ENCODE measurements at regions not wholly inside any gene's neighbourhood (a gene's known extent, or its start where the extent isn't known, plus 50 kb on each side); places are given as distances from the start of the nearest gene placed in this dataset.
A peak's percentile ranks its signal among the peaks of the same experiment; 100 is the strongest.

DNA sequence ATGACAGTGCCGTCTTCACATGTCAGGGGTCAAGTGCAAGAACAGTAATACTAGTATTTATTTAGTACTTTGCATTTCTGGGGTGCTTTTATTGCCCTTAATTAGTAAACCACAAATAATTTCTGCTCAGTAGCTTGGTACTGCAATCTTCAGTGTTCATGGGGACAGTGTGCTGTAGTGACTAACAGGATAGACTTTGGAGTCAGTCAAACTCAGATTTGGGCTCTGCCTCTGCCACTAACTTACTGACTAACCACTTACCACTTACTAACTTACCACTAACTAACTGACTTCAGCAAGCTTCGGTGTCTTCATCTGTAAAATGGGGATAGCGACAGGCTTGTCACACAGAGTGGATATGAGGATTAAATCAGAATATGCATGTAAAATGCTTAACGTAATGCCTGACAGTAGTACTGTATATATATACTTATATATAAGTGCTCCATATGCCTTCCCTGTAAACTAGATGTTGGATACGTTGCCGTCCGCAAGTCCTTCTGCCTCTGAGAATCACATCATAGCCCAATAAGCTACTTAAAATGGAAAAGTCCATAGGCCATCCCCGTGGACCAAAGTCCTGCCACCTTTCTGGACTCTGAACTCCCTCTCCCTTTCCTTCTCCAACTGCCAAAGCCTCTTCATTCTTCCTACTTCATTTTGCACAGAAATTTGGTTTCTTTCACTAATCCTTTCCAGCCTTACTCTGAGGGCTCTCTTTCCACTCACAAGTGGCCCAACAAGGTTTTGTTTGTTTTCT lies 158.1 kb downstream of the ZIC5 start:
- Histone ChIP-seq H3K4me1 (ENCODE audit: insufficient read depth) (no peaks in the 10 kb centered on the region), H3K27me3 (no peaks in the 10 kb centered on the region), H3K9me3 (ENCODE audit: low read depth) (no peaks in the 10 kb centered on the region), H3K36me3 (replicated peaks; ENCODE audit: insufficient read depth, low read depth) (no peaks in the 10 kb centered on the region), H3K9me2 (replicated peaks; ENCODE audit: insufficient read depth) (no peaks in the 10 kb centered on the region), H3K4me2 (no peak overlapping the region), H2AFZ (no peak overlapping the region), H3K4me3 (no peak overlapping the region), H4K20me1 (ENCODE audit: insufficient read depth, poor library complexity, severe bottlenecking) (no peaks in the 10 kb centered on the region), H3K79me2 (no peaks in the 10 kb centered on the region), H3K27ac (no peak overlapping the region)
- no peak for DNase-seq (ENCODE audit: low spot score)
- WGBS (ENCODE audit: low lambda C conversion rate, missing lambda C conversion rate), result 90% methylated on average over 8 of the region's 8 CpGs
- no peak for TF ChIP-seq EZH2phosphoT487 (IDR thresholded peaks at IDR 0.05; ENCODE audit: low read depth, severe bottlenecking, unreplicated experiment)
- TF ChIP-seq EZH2 (IDR thresholded peaks at IDR 0.05; ENCODE audit: borderline replicate concordance), result no peak
- TF ChIP-seq, protein P1, sequence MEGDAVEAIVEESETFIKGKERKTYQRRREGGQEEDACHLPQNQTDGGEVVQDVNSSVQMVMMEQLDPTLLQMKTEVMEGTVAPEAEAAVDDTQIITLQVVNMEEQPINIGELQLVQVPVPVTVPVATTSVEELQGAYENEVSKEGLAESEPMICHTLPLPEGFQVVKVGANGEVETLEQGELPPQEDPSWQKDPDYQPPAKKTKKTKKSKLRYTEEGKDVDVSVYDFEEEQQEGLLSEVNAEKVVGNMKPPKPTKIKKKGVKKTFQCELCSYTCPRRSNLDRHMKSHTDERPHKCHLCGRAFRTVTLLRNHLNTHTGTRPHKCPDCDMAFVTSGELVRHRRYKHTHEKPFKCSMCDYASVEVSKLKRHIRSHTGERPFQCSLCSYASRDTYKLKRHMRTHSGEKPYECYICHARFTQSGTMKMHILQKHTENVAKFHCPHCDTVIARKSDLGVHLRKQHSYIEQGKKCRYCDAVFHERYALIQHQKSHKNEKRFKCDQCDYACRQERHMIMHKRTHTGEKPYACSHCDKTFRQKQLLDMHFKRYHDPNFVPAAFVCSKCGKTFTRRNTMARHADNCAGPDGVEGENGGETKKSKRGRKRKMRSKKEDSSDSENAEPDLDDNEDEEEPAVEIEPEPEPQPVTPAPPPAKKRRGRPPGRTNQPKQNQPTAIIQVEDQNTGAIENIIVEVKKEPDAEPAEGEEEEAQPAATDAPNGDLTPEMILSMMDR (IDR thresholded peaks at IDR 0.05; ENCODE audit: poor library complexity), result no peak

DNA sequence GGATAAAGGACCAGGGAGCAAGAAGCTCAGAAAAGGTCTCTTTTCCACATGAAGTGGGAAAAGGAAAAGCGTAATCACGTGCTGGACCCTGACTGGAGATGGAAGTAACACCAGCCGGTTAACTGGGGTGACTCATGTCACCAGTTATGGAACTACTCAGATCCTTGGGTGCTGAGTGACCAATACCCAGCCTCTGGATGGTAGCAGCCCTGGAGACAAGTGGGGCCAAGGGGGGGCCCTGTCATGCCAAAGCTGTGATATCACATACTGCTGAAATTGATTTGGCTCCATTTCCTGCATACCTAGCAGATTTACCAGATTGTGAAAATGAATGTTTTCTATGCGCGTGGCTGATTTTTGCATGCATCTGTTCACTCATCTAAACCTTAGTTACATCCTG lies 158.9 kb downstream of the ZIC5 start:
- Histone ChIP-seq H3K4me2 (no peak overlapping the region), H3K27ac (no peak overlapping the region), H3K36me3 (replicated peaks; ENCODE audit: insufficient read depth, low read depth) (no peaks in the 10 kb centered on the region), H3K9me2 (replicated peaks; ENCODE audit: insufficient read depth) (no peaks in the 10 kb centered on the region), H3K79me2 (no peaks in the 10 kb centered on the region), H3K27me3 (no peaks in the 10 kb centered on the region), H3K4me1 (ENCODE audit: insufficient read depth) (no peaks in the 10 kb centered on the region), H3K9me3 (ENCODE audit: low read depth) (no peaks in the 10 kb centered on the region), H3K4me3 (no peak overlapping the region), H2AFZ (no peak overlapping the region), H4K20me1 (ENCODE audit: insufficient read depth, poor library complexity, severe bottlenecking) (no peaks in the 10 kb centered on the region)
- TF ChIP-seq EZH2 (IDR thresholded peaks at IDR 0.05; ENCODE audit: borderline replicate concordance), result no peak
- TF ChIP-seq EZH2phosphoT487 (IDR thresholded peaks at IDR 0.05; ENCODE audit: low read depth, severe bottlenecking, unreplicated experiment), result no peak
- TF ChIP-seq, protein P1 (IDR thresholded peaks at IDR 0.05; ENCODE audit: poor library complexity), result no peak
- WGBS (ENCODE audit: low lambda C conversion rate, missing lambda C conversion rate), result 83% methylated on average over 5 of the region's 5 CpGs
- no peak for DNase-seq (ENCODE audit: low spot score)

DNA sequence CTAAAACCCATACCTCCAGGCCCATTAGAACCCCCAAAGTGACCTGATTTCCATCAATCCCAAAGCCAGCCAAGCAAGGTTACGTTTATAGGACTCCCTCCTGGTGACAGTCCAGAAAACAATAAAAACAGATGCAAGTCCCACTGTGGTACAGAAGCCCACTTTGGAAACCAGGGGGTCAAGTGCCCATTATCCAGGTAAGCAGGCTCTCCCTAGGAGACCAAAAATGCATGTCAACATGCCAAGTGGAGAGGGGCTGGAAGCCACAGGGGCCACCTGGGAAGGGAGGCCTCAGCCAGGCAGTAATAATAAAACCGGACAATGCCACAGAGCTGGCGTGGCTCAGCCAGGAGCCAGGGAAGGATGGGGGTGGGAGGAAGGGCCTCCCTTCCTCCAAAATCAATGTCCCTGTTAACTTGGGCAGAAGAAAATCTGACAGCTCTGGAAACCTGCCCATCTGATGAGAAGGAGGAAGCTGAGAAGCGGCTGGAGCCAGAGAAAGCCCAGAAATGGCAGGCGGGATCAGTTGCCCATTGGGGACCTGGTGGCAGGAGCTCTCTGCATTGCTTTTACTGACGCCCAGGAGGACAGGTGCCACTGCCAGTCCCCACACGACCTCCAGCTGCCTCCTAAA lies 160.4 kb downstream of the ZIC5 start:
- Histone ChIP-seq H3K9me3 (ENCODE audit: low read depth) (no peaks in the 10 kb centered on the region), H3K4me2 (no peak overlapping the region), H3K4me1 (ENCODE audit: insufficient read depth) (no peaks in the 10 kb centered on the region), H3K4me3 (no peak overlapping the region), H3K27me3 (no peaks in the 10 kb centered on the region), H3K79me2 (no peaks in the 10 kb centered on the region), H3K36me3 (replicated peaks; ENCODE audit: insufficient read depth, low read depth) (no peaks in the 10 kb centered on the region), H3K27ac (no peak overlapping the region), H4K20me1 (ENCODE audit: insufficient read depth, poor library complexity, severe bottlenecking) (no peaks in the 10 kb centered on the region), H3K9me2 (replicated peaks; ENCODE audit: insufficient read depth) (no peaks in the 10 kb centered on the region), H2AFZ (no peak overlapping the region)
- WGBS (ENCODE audit: low lambda C conversion rate, missing lambda C conversion rate), result 86% methylated on average over 7 of the region's 7 CpGs
- no peak for DNase-seq (ENCODE audit: low spot score)
- no peak for TF ChIP-seq EZH2phosphoT487 (IDR thresholded peaks at IDR 0.05; ENCODE audit: low read depth, severe bottlenecking, unreplicated experiment)

DNA sequence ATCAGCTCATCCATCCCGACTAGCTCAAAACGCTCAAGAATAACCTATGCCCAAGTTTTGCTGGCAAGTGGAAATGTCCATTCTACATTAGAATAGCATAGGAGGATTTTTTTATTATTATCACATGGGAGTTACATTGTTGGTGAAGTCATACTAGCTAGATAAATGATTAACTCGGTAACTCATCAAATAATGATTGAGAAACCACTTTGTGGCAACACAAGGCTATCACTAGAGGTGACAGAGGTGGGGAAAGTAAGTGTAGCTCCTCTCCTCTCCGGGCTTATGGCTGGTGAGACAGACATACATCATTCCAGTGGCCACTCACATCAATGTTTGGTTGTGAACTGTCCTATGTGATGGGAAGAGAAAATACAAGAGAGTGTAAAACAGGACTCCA lies 161.6 kb downstream of the ZIC5 start:
- H3K4me2 ChIP-seq, result no peak overlapping the region
- no peak overlapping the region for H3K27ac ChIP-seq
- no peak overlapping the region for H2AFZ ChIP-seq
- WGBS (ENCODE audit: low lambda C conversion rate, missing lambda C conversion rate), result 86% methylated on average over 4 of the region's 4 CpGs
- H3K27me3 ChIP-seq, result no peaks in the 10 kb centered on the region
- H3K9me2 ChIP-seq (replicated peaks; ENCODE audit: insufficient read depth), result no peaks in the 10 kb centered on the region
- H3K79me2 ChIP-seq, result no peaks in the 10 kb centered on the region
- TF ChIP-seq EZH2 (IDR thresholded peaks at IDR 0.05; ENCODE audit: borderline replicate concordance) (no peak), EZH2phosphoT487 (IDR thresholded peaks at IDR 0.05; ENCODE audit: low read depth, severe bottlenecking, unreplicated experiment) (no peak)
- TF ChIP-seq, protein P1 (IDR thresholded peaks at IDR 0.05; ENCODE audit: poor library complexity), result no peak
- H3K4me1 ChIP-seq (ENCODE audit: insufficient read depth), result no peaks in the 10 kb centered on the region
- no peaks in the 10 kb centered on the region for H3K36me3 ChIP-seq (replicated peaks; ENCODE audit: insufficient read depth, low read depth)
- no peaks in the 10 kb centered on the region for H3K9me3 ChIP-seq (ENCODE audit: low read depth)
- no peak overlapping the region for H3K4me3 ChIP-seq
- peak; percentile 25 for DNase-seq (ENCODE audit: low spot score)
- no peaks in the 10 kb centered on the region for H4K20me1 ChIP-seq (ENCODE audit: insufficient read depth, poor library complexity, severe bottlenecking)

All from hepatocyte (in vitro differentiated cells).